NCI-H226 (cell line): ENCODE measurements at regions not wholly inside any gene's neighbourhood (a gene's known extent, or its start where the extent isn't known, plus 50 kb on each side); places are given as distances from the start of the nearest gene placed in this dataset.
A peak's percentile ranks its signal among the peaks of the same experiment; 100 is the strongest.
"Not testable (repeated sequence)": the region's sequence is repeated elsewhere in the genome, so short reads cannot be mapped to it uniquely, and the experiment has no call there.

Experiments used
- DNase-seq: peaks from one replicate; pipeline ENCODE4 v3.0.0-alpha.2; 2015

GRCh38 chr13:65936249-65936648 is 1293.9 kb downstream of the PCDH9 start:
- DNase-seq, result no peak

- DNase-seq, result peak; percentile 25
Measured at GRCh38 chr13:65932587-65933239, 1297.4 kb downstream of the PCDH9 start.

GRCh38 chr13:65932013-65932412 is 1298.1 kb downstream of the PCDH9 start:
- DNase-seq, result no peak

GRCh38 chr13:65929436-65929835 is 1300.7 kb downstream of the PCDH9 start:
- no peak for DNase-seq

GRCh38 chr13:65926750-65927171 is 1303.4 kb downstream of the PCDH9 start:
- DNase-seq, result no peak

- DNase-seq, result not testable (repeated sequence)
Measured at GRCh38 chr13:65922846-65923245, 1307.3 kb downstream of the PCDH9 start.

- no peak for DNase-seq
Measured at GRCh38 chr13:65921933-65922332, 1308.2 kb downstream of the PCDH9 start.

GRCh38 chr13:65917731-65918130 is 1312.4 kb downstream of the PCDH9 start:
- no peak for DNase-seq

- DNase-seq, result no peak
Measured at GRCh38 chr13:65915195-65915594, 1314.9 kb downstream of the PCDH9 start.

GRCh38 chr13:65914716-65915115 is 1315.4 kb downstream of the PCDH9 start:
- DNase-seq, result peak; percentile 71

GRCh38 chr13:65913173-65913572 is 1317.0 kb downstream of the PCDH9 start:
- DNase-seq, result peak; percentile 79

GRCh38 chr13:65912516-65912915 is 1317.6 kb downstream of the PCDH9 start:
- no peak for DNase-seq

GRCh38 chr13:65911546-65912193 is 1318.5 kb downstream of the PCDH9 start:
- DNase-seq, result no peak

- no peak for DNase-seq
Measured at GRCh38 chr13:65909501-65909900, 1320.6 kb downstream of the PCDH9 start.

- no peak for DNase-seq
Measured at GRCh38 chr13:65907666-65908525, 1322.2 kb downstream of the PCDH9 start.

GRCh38 chr13:65901723-65902122 is 1328.4 kb downstream of the PCDH9 start:
- DNase-seq, result no peak

GRCh38 chr13:65894049-65894448 is 1336.1 kb downstream of the PCDH9 start:
- no peak for DNase-seq

- DNase-seq, result peak; percentile 9
Measured at GRCh38 chr13:65892859-65893258, 1337.3 kb downstream of the PCDH9 start.

- peak; percentile 15 for DNase-seq
Measured at GRCh38 chr13:65889368-65889767, 1340.8 kb downstream of the PCDH9 start.

GRCh38 chr13:65882810-65883209 is 1347.3 kb downstream of the PCDH9 start:
- DNase-seq, result no peak

GRCh38 chr13:65881561-65882155 is 1348.5 kb downstream of the PCDH9 start:
- DNase-seq, result no peak

GRCh38 chr13:65875031-65875430 is 1355.1 kb downstream of the PCDH9 start:
- no peak for DNase-seq

GRCh38 chr13:65872448-65872847 is 1357.7 kb downstream of the PCDH9 start:
- no peak for DNase-seq
